PFSK-1 (cell line): ENCODE measurements at regions not wholly inside any gene's neighbourhood (a gene's known extent, or its start where the extent isn't known, plus 50 kb on each side); places are given as distances from the start of the nearest gene placed in this dataset.

Experiments used
- FOXP2 ChIP-seq: optimal IDR thresholded peaks from 2 replicates; pipeline ENCODE3; 2011; ENCODE audit warnings: borderline replicate concordance, control low read depth, inconsistent platforms; ENCODE audit not compliant: insufficient read depth; ENCODE audit errors: extremely low read length, extremely low read depth
- POLR2AphosphoS5 ChIP-seq: IDR thresholded peaks from 2 replicates; pipeline ENCODE4 v1.6.1; 2012; ENCODE audit warnings: low read depth, mild to moderate bottlenecking, control low read depth, low read length, moderate library complexity
- REST ChIP-seq, 2 experiments: IDR thresholded peaks; 2 replicates each; pipeline versions ENCODE4 v1.6.1 to v1.8.0; 2011 to 2012; ENCODE audit warnings: low read depth in 2 of 2, low read length in 2 of 2, control low read depth in 1 of 2, inconsistent platforms in 1 of 2, mild to moderate bottlenecking in 1 of 2, moderate library complexity in 1 of 2; ENCODE audit not compliant: insufficient read depth in 1 of 2
- SIN3A ChIP-seq: IDR thresholded peaks from 2 replicates; pipeline ENCODE4 v1.6.1; 2012; ENCODE audit warnings: mild to moderate bottlenecking, low read length, moderate library complexity, borderline replicate concordance; ENCODE audit not compliant: insufficient read depth
- TAF1 ChIP-seq: IDR thresholded peaks from 2 replicates; pipeline ENCODE4 v1.6.1; 2012; ENCODE audit warnings: low read length, control low read depth, borderline replicate concordance; ENCODE audit not compliant: insufficient read depth

DNA sequence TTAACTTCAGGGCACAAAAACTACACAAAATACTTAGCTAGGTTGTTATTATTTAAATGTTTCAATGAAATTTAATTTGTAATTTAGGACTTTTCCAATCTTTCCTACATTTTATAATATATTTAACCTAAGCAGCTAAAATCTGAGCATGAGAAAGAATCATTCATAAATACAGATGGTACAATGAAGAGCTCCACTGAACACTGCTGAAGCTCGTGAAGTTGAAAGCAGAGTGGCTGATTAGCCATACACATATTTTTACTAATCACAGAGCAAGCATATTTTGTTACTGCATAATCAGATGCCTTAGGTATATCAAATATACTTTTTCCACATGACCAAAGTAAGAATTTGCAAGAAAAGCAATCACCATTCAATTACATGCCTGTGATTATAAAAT is 184.9 kb upstream of the ETAA1 start:
- TF ChIP-seq SIN3A (no peak), TAF1 (no peak), REST (IDR thresholded peaks at IDR 0.05; ENCODE audit: insufficient read depth in 1 of 2, low read depth in 2 of 2, low read length in 2 of 2) (no peak), POLR2AphosphoS5 (no peak), FOXP2 (no peak)

GRCh38 chr2:67213270-67213670 is 183.9 kb upstream of the ETAA1 start:
- no peak for TF ChIP-seq REST (IDR thresholded peaks at IDR 0.05; ENCODE audit: insufficient read depth in 1 of 2, low read depth in 2 of 2, low read length in 2 of 2)
- no peak for TF ChIP-seq FOXP2
- TF ChIP-seq SIN3A, result no peak
- TF ChIP-seq TAF1, result no peak
- TF ChIP-seq POLR2AphosphoS5, result no peak

DNA sequence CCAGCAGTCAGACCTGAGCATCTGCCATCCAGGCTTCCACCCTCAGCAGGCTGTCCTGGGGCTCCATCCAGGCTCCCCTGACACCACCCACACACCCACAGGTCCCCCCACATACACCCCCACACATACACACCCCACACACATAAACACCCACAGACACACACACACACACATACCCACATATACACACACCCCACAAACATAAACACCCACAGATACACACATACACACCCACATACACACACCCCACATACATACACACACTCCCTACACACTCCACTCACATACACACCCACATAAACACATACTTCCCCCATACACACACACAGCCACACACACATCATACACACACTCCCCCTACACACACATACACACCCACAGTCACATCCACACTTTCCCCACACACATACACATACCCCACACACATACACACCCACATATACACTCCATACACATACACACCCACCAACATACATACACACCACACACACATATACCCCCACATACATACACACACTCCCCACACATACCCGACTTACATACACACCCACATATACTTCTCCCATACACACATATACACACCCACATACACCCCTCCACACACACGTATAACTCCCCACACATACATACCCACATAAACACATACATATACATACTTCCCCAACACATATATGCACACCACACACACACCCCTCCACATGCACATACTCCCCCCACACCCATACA is 183.3 kb upstream of the ETAA1 start:
- TF ChIP-seq TAF1 (no peak), REST (IDR thresholded peaks at IDR 0.05; ENCODE audit: insufficient read depth in 1 of 2, low read depth in 2 of 2, low read length in 2 of 2) (no peak), FOXP2 (no peak), POLR2AphosphoS5 (no peak), SIN3A (no peak)

DNA sequence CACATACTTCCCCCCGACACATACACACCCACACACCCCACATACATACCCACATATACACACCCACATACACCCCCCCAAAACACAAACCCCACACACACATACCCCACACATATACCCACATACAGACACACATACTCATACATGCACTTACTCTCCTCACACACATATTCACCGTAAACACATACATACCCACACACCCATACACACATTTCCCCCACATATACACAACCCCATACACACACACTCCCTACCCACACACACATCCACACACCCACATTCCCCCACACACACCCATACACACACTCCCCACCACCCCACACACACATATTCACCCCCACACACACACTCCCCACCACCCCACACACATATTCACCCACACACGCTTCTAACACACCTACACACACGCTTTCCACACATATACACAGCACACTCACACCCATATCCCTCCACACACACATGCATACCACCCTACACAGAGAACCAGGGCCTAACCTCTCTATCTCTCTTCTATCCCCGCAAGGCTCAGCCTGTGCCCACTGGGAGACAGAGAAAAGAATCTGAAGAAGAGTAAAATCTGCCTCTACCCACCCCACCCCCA is 182.4 kb upstream of the ETAA1 start:
- TF ChIP-seq FOXP2, result no peak
- TF ChIP-seq POLR2AphosphoS5, result no peak
- no peak for TF ChIP-seq REST (IDR thresholded peaks at IDR 0.05; ENCODE audit: insufficient read depth in 1 of 2, low read depth in 2 of 2, low read length in 2 of 2)
- TF ChIP-seq SIN3A, result no peak
- TF ChIP-seq TAF1, result no peak
